IMR-90 (cell line): ENCODE measurements at regions not wholly inside any gene's neighbourhood (a gene's known extent, or its start where the extent isn't known, plus 50 kb on each side); places are given as distances from the start of the nearest gene placed in this dataset.

ENCODE experiments used
- ATAC-seq: fragments of 200-7000 bp; cut with Tn5 transposase; 2 replicates; pipeline ENCODE4 v1.9.1; 2020; ENCODE audit warnings: low read depth, mild to moderate bottlenecking, moderate library complexity
- BruUV-seq: library from RNA; stranded (reverse); fragments of 400-500 nt; replicated peaks from 2 replicates; lab custom pipeline; 2021; lab: Mats Ljungman, UMichigan
- CTCF ChIA-PET: fragments of 300-600 bp; formaldehyde crosslinking; extraction: SDS; loops from one replicate; lab custom pipeline; 2021; ENCODE audit warnings: antibody characterized with exemption; lab: Yijun Ruan, JAX
- POLR2A ChIA-PET: fragments of 300-600 bp; sonication (Branson Sonifier 250); formaldehyde crosslinking; loops from one replicate; lab custom pipeline; 2022; ENCODE audit warnings: antibody characterized with exemption; ENCODE audit not compliant: unreplicated experiment; lab: Charles Lee
- DNase-seq: peaks from one replicate; pipeline ENCODE4 v3.0.0; 2013
- H2AFZ ChIP-seq: replicated peaks from 2 replicates; pipeline ENCODE3; 2013; ENCODE audit warnings: low read length, mild to moderate bottlenecking; ENCODE audit not compliant: poor library complexity
- H2AK5ac ChIP-seq: 2 replicates; pipeline ENCODE4 v1.6.1; 2013; ENCODE audit warnings: low read depth, low read length, inconsistent platforms
- H2AK9ac ChIP-seq: replicated peaks from 2 replicates; pipeline ENCODE3; 2013; ENCODE audit warnings: mild to moderate bottlenecking, low read depth, low read length, moderate library complexity; ENCODE audit not compliant: poor library complexity
- H2BK120ac ChIP-seq: 2 replicates; pipeline ENCODE4 v1.6.1; 2013; ENCODE audit warnings: low read depth, low read length, inconsistent platforms
- H2BK15ac ChIP-seq: 3 replicates; pipeline ENCODE4 v1.6.1; 2013; ENCODE audit warnings: low read depth, low read length, inconsistent platforms
- H2BK20ac ChIP-seq: 2 replicates; pipeline ENCODE4 v1.6.1; 2013; ENCODE audit warnings: low read depth, mild to moderate bottlenecking, inconsistent platforms, low read length, moderate library complexity
- H2BK5ac ChIP-seq: 2 replicates; pipeline ENCODE4 v1.6.1; 2013; ENCODE audit warnings: mild to moderate bottlenecking, low read depth, low read length, inconsistent platforms; ENCODE audit not compliant: poor library complexity, severe bottlenecking
- H3K14ac ChIP-seq: replicated peaks from 2 replicates; pipeline ENCODE4 v1.6.1; 2013; ENCODE audit warnings: low read depth, low read length, inconsistent platforms
- H3K18ac ChIP-seq: 2 replicates; pipeline ENCODE4 v1.6.1; 2013; ENCODE audit warnings: low read depth, low read length, control low read depth
- H3K23ac ChIP-seq: 2 replicates; pipeline ENCODE4 v1.6.1; 2013; ENCODE audit warnings: low read depth, low read length, inconsistent platforms
- H3K27ac ChIP-seq: 2 replicates; pipeline ENCODE4 v1.5.1; 2013; ENCODE audit warnings: mild to moderate bottlenecking, control low read depth, low read length; ENCODE audit not compliant: insufficient read depth
- H3K27me3 ChIP-seq: 2 replicates; pipeline ENCODE4 v1.6.1; 2013; ENCODE audit warnings: low read length; ENCODE audit not compliant: control insufficient read depth, insufficient read depth
- H3K36me3 ChIP-seq: 2 replicates; pipeline ENCODE4 v1.6.1; 2013; ENCODE audit warnings: low read length, mixed read lengths; ENCODE audit not compliant: control insufficient read depth, insufficient read depth
- H3K4ac ChIP-seq: 2 replicates; pipeline ENCODE4 v1.6.1; 2013; ENCODE audit warnings: low read depth, low read length, inconsistent platforms
- H3K4me1 ChIP-seq: 2 replicates; pipeline ENCODE4 v1.6.1; 2013; ENCODE audit warnings: low read length, mixed read lengths; ENCODE audit not compliant: control insufficient read depth, insufficient read depth
- H3K4me2 ChIP-seq: 2 replicates; pipeline ENCODE4 v1.6.1; 2013; ENCODE audit warnings: low read depth, mild to moderate bottlenecking, control low read depth, low read length, moderate library complexity
- H3K4me3 ChIP-seq: 2 replicates; pipeline ENCODE4 v1.5.1; 2013; ENCODE audit warnings: low read depth, mild to moderate bottlenecking, control low read depth, low read length, moderate library complexity; ENCODE audit not compliant: insufficient read depth
- H3K56ac ChIP-seq: 2 replicates; pipeline ENCODE4 v1.6.1; 2013; ENCODE audit warnings: low read length, inconsistent platforms; ENCODE audit not compliant: insufficient read depth; ENCODE audit errors: extremely low read depth
- H3K79me1 ChIP-seq, 2 experiments: 2 replicates each; pipeline ENCODE4 v1.6.1; 2013; ENCODE audit warnings: low read length in 2 of 2, inconsistent platforms in 1 of 2, low read depth in 1 of 2
- H3K9ac ChIP-seq: 2 replicates; pipeline ENCODE4 v1.6.1; 2013; ENCODE audit warnings: low read depth, low read length, control low read depth
- H3K9me1 ChIP-seq: 2 replicates; pipeline ENCODE4 v1.6.1; 2013; ENCODE audit warnings: low read length, inconsistent platforms; ENCODE audit not compliant: insufficient read depth
- H3K9me3 ChIP-seq: 2 replicates; pipeline ENCODE4 v1.6.1; 2013; ENCODE audit warnings: low read length; ENCODE audit not compliant: control insufficient read depth, insufficient read depth
- H4K20me1 ChIP-seq: 2 replicates; pipeline ENCODE4 v1.6.1; 2013; ENCODE audit warnings: low read length, inconsistent platforms; ENCODE audit not compliant: insufficient read depth
- H4K5ac ChIP-seq: 2 replicates; pipeline ENCODE4 v1.6.1; 2013; ENCODE audit warnings: mild to moderate bottlenecking, low read depth, low read length, control low read depth
- H4K8ac ChIP-seq, 2 experiments: 2 replicates each; pipeline ENCODE4 v1.6.1; 2013; ENCODE audit warnings: low read depth in 2 of 2, low read length in 2 of 2, control low read depth in 1 of 2, inconsistent platforms in 1 of 2
- H4K91ac ChIP-seq: 2 replicates; pipeline ENCODE4 v1.6.1; 2013; ENCODE audit warnings: low read depth, low read length, inconsistent platforms; ENCODE audit not compliant: insufficient read depth
- BHLHE40 ChIP-seq: fragments of 150-350 bp; IDR thresholded peaks from 2 replicates; pipeline ENCODE4 v1.6.1; 2016; ENCODE audit warnings: mild to moderate bottlenecking, low read depth, low read length
- CEBPB ChIP-seq: IDR thresholded peaks from 2 replicates; pipeline ENCODE4 v1.6.1; 2012; ENCODE audit warnings: low read depth, low read length, improper control_type of control experiment
- CHD1 ChIP-seq: IDR thresholded peaks from 2 replicates; pipeline ENCODE4 v1.6.1; 2012; ENCODE audit warnings: low read depth, low read length, improper control_type of control experiment
- CTCF ChIP-seq: conservative IDR thresholded peaks from 2 replicates; pipeline ENCODE4 v1.5.1; 2012; ENCODE audit warnings: mild to moderate bottlenecking, low read depth, low read length, improper control_type of control experiment
- ELK1 ChIP-seq: fragments of 150-350 bp; IDR thresholded peaks from 2 replicates; pipeline ENCODE4 v1.6.1; 2016; ENCODE audit warnings: low read depth, mild to moderate bottlenecking, low read length, moderate library complexity, borderline replicate concordance
- FOS ChIP-seq: fragments of 150-350 bp; IDR thresholded peaks from 2 replicates; pipeline ENCODE4 v1.6.1; 2016; ENCODE audit warnings: low read depth, low read length
- MAZ ChIP-seq: IDR thresholded peaks from 2 replicates; pipeline ENCODE4 v1.6.1; 2012; ENCODE audit warnings: low read depth, mild to moderate bottlenecking, low read length, improper control_type of control experiment, moderate library complexity, borderline replicate concordance
- MXI1 ChIP-seq: IDR thresholded peaks from 2 replicates; pipeline ENCODE4 v1.6.1; 2012; ENCODE audit warnings: low read depth, mild to moderate bottlenecking, low read length, moderate library complexity, borderline replicate concordance
- NFE2L2 ChIP-seq: fragments of 150-350 bp; IDR thresholded peaks from 2 replicates; pipeline ENCODE4 v1.6.1; 2016; ENCODE audit warnings: low read depth, mild to moderate bottlenecking, low read length
- POLR2A ChIP-seq: IDR thresholded peaks from 2 replicates; pipeline ENCODE4 v1.6.1; 2012; ENCODE audit warnings: mild to moderate bottlenecking, low read depth, low read length
- RAD21 ChIP-seq: IDR thresholded peaks from 2 replicates; pipeline ENCODE4 v1.6.1; 2012; ENCODE audit warnings: low read length, improper control_type of control experiment
- RFX5 ChIP-seq: IDR thresholded peaks from 2 replicates; pipeline ENCODE4 v1.8.0; 2012; ENCODE audit warnings: low read depth, mild to moderate bottlenecking, low read length, moderate library complexity
- SMC3 ChIP-seq: fragments of 150-350 bp; IDR thresholded peaks from 2 replicates; pipeline ENCODE4 v1.6.1; 2016; ENCODE audit warnings: low read depth, mild to moderate bottlenecking, antibody characterized with exemption, low read length, moderate library complexity
- USF2 ChIP-seq: fragments of 150-350 bp; IDR thresholded peaks from 2 replicates; pipeline ENCODE4 v1.6.1; 2017; ENCODE audit warnings: mild to moderate bottlenecking, antibody characterized with exemption, low read length, low read depth
- WGBS, 2 experiments: methylation state at CpG; one replicate each; pipeline versions ENCODE4 v1.1.5 to v1.1.7; 2013; ENCODE audit warnings: missing lambda C conversion rate in 2 of 2; ENCODE audit not compliant: insufficient read length in 1 of 2; ENCODE audit errors: extremely low coverage in 2 of 2; 5-methylcytosine and 5-hydroxymethylcytosine counted together
- dilution Hi-C: fragments of 300-500 bp; cut with HindIII; formaldehyde crosslinking; loops from one replicate; pipeline ENCODE4 v1.14.3; 2018; ENCODE audit warnings: low sequenced_read_pairs; ENCODE audit not compliant: unreplicated experiment
- in situ Hi-C: fragments of 300-500 bp; cut with MboI; formaldehyde crosslinking; loops from 3 replicates; pipeline ENCODE4 v1.14.3; 2019; ENCODE audit warnings: low sequenced_read_pairs, inconsistent platforms, mixed read lengths
- intact Hi-C: fragments of 100-400 bp; cut with micrococcal nuclease; formaldehyde crosslinking; loops from 2 replicates; pipeline ENCODE4 v1.10.0; 2022

- ATAC-seq, result no peak
- no peak overlapping the region for H4K91ac ChIP-seq
- intact Hi-C loops, result no loop called here
- ChIA-PET CTCF (no interaction called here), POLR2A (no interaction called here)
- TF ChIP-seq RFX5, result no peak
- TF ChIP-seq RAD21, result no peak
- TF ChIP-seq SMC3, result no peak
- TF ChIP-seq CEBPB, result no peak
- TF ChIP-seq BHLHE40, result no peak
- TF ChIP-seq ELK1, result no peak
- TF ChIP-seq MAZ, result no peak
- TF ChIP-seq FOS, result no peak
- no peak for TF ChIP-seq POLR2A
- TF ChIP-seq CTCF, result no peak
- no peak for TF ChIP-seq NFE2L2
- TF ChIP-seq CHD1, result no peak
- TF ChIP-seq MXI1, result no peak
- no peak for TF ChIP-seq USF2
- no peak overlapping the region for H2BK5ac ChIP-seq
- no peak overlapping the region for H2BK15ac ChIP-seq
- H3K27ac ChIP-seq, result no peak overlapping the region
- no peak overlapping the region for H2AFZ ChIP-seq
- H3K4me2 ChIP-seq, result no peak overlapping the region
- no peak for DNase-seq
- no peaks in the 10 kb centered on the region for H3K9me1 ChIP-seq
- H3K56ac ChIP-seq, result no peak overlapping the region
- no peak overlapping the region for H2BK120ac ChIP-seq
- peaks cover 2% of the 10 kb centered on the region; the same call in 1 of the 2 replicates for H3K9me3 ChIP-seq
- BruUV-seq, result no TSS peak
- H3K9ac ChIP-seq, result no peak overlapping the region
- H3K27me3 ChIP-seq, result no peaks in the 10 kb centered on the region
- H2AK5ac ChIP-seq, result no peak overlapping the region
- no peak overlapping the region for H4K5ac ChIP-seq
- WGBS, 2 experiments, result 6% methylated on average over 2 of the region's 2 CpGs; no CpG with 5 or more reads in 1 of the 2 experiments
- dilution Hi-C loops, result no loop called here
- H3K4me1 ChIP-seq, result no peaks in the 10 kb centered on the region
- no peaks in the 10 kb centered on the region for H3K36me3 ChIP-seq
- in situ Hi-C loops, result no loop called here
- no peak overlapping the region for H2AK9ac ChIP-seq
- no peaks in the 10 kb centered on the region for H4K20me1 ChIP-seq
- H4K8ac ChIP-seq, result no peak overlapping the region
- no peak overlapping the region for H3K14ac ChIP-seq
- H3K4ac ChIP-seq, result no peak overlapping the region
- no peak overlapping the region for H3K4me3 ChIP-seq
- H3K23ac ChIP-seq, result no peak overlapping the region
- no peak overlapping the region for H3K18ac ChIP-seq
- H2BK20ac ChIP-seq, result no peak overlapping the region
- no peaks in the 10 kb centered on the region for H3K79me1 ChIP-seq
These were observed 98.5 kb downstream of the RRAGB start for GRCh38 chrX:55816023-55816422.
